Astrocyte of the cerebellum (primary cell): ENCODE measurements at regions not wholly inside any gene's neighbourhood (a gene's known extent, or its start where the extent isn't known, plus 50 kb on each side); places are given as distances from the start of the nearest gene placed in this dataset.

Experiments used
- DNase-seq: peaks from one replicate; pipeline ENCODE4 v3.0.0-alpha.2; 2011; ENCODE audit warnings: low read depth
- H3K4me3 ChIP-seq: 2 replicates; pipeline ENCODE4 v1.5.1; 2011; ENCODE audit warnings: mild to moderate bottlenecking, low read depth, low read length, moderate library complexity
- in situ Hi-C: cut with HindIII; loops from 2 replicates; pipeline ENCODE4 v1.10.0; 2017; ENCODE audit warnings: low sequenced_read_pairs
- TF ChIP-seq, protein P1 (sequence below): IDR thresholded peaks from 2 replicates; pipeline ENCODE4 v1.5.1; 2012; ENCODE audit warnings: low read length, low read depth, moderate library complexity, mild to moderate bottlenecking; ENCODE audit errors: missing control alignments

DNA sequence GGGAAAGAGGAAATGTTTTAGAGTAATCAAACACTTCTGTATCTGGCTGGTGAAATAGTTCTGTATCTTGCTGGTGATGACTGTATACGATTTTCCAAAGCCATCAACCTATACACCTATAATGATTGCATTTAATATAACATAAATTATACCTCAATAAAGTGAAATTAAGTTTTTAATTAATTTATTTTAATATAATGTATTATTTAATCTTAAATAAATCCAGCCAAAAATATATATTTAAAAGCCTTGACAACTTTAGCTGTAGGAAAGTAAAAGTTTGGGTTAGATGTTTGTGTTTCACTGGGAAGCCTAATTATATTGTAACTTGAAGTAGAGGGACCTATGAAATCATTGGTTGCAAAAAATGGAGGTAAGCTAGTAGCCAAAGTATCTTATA is 654.8 kb upstream of the MIS18BP1 start:
- no peak overlapping the region for H3K4me3 ChIP-seq
- TF ChIP-seq, protein P1, sequence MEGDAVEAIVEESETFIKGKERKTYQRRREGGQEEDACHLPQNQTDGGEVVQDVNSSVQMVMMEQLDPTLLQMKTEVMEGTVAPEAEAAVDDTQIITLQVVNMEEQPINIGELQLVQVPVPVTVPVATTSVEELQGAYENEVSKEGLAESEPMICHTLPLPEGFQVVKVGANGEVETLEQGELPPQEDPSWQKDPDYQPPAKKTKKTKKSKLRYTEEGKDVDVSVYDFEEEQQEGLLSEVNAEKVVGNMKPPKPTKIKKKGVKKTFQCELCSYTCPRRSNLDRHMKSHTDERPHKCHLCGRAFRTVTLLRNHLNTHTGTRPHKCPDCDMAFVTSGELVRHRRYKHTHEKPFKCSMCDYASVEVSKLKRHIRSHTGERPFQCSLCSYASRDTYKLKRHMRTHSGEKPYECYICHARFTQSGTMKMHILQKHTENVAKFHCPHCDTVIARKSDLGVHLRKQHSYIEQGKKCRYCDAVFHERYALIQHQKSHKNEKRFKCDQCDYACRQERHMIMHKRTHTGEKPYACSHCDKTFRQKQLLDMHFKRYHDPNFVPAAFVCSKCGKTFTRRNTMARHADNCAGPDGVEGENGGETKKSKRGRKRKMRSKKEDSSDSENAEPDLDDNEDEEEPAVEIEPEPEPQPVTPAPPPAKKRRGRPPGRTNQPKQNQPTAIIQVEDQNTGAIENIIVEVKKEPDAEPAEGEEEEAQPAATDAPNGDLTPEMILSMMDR = no peak
- DNase-seq = no peak
- in situ Hi-C loops = no loop called here

DNA sequence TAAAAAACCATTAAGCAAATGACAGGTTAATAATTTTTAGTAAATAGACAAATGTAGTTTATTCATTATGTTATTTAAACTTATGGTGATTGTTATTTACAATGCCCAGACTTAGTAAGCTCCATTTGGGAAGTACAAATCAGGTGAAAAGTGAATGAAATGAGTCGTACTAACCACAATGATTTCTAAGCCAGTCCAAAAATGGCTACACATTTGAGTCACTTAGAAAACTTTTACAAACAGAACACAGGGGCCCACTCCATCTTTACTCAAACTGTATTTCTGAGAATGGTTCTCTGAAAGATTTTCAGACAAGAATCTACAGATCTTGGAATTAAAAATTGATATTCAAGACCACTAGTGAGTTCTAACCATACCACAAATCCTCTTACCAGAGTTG is 653.3 kb upstream of the MIS18BP1 start:
- TF ChIP-seq, protein P1 = no peak
- H3K4me3 ChIP-seq = no peak overlapping the region
- in situ Hi-C loops = no loop called here
- no peak for DNase-seq

DNA sequence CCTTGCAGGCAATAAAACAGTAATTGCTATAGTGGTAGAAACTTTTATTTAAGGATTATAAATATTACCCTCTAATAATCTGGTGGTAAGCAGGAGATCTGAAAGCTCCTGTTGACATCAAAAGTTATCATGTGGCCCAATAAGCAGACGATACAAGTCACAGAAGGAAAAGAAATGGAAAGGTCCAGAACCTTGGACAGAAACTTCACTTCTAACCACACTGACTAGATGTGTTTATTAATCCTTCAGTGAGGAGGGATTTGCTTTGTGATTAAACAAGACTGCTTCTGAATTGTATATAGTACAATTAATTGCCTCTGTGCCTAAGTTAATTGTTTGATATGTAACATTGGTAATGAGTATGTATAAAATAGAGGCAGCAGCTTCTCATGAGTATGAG is 652.7 kb upstream of the MIS18BP1 start:
- in situ Hi-C loops = no loop called here

DNA sequence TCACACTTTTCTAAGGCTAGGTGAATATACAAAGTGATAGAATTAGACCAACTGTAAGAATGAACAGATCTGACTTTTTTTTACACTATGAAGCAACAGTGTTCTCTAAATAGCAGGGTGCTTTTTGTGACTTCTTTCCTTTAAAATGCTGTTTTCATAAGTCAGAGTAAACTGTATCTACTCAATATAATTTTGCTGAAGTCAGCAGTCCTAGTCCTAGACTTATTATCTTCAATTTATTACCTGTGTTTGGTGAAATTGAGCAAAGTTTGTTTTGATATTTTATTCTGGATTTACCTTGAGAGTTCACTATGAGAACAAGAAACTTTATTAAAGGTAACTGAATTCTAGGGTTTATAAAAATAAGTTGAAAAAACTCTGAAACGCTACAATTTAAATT is 651.3 kb upstream of the MIS18BP1 start:
- in situ Hi-C loops = no loop called here

More for the DNA sequence above, 652.7 kb upstream of the MIS18BP1 start:
- TF ChIP-seq, protein P1 = no peak
- DNase-seq = no peak
- H3K4me3 ChIP-seq = no peak overlapping the region

DNA sequence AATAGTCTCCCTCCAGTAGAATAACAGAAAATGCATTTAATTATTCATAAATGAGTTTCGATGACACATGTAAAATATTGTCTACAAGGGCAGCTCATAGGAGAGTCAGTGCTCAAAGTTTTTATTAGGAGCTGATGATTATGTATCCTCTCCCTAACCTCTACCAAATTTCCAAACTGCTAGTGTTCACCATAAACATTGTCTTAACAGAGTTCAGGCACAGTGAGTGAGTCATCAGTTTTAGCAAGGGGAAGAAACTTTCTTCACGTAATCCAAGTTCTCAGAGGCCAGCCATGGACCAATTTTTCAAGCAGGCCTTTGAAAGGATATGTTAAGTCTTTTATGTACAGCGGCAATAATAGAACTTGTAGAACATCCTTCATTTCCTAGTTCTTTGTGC is 649.2 kb upstream of the MIS18BP1 start:
- no peak for DNase-seq
- TF ChIP-seq, protein P1 = no peak
- H3K4me3 ChIP-seq = no peak overlapping the region
- in situ Hi-C loops = no loop called here

More for the DNA sequence above, 651.3 kb upstream of the MIS18BP1 start:
- DNase-seq = no peak
- TF ChIP-seq, protein P1 = no peak
- no peak overlapping the region for H3K4me3 ChIP-seq

DNA sequence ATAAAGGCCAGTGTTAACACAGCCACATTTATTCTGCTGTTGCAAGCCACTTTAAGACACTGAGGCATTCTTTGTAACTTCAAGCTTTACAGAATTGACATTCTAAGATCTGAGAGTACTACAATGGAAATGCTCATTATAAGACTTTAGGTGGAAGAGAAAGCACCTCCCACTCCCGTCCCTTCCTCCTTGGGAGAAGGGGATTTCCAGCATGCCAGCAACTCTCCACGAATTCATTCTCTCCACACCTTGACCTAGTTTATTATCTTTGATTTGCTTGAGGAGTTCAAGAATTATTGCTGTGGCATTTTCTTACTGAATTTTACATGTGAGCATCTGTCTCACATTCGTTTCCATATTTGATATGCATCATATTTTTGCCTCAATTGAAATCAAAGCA is 644.4 kb upstream of the MIS18BP1 start:
- DNase-seq = no peak
- in situ Hi-C loops = no loop called here
- no peak overlapping the region for H3K4me3 ChIP-seq
- TF ChIP-seq, protein P1 = no peak

DNA sequence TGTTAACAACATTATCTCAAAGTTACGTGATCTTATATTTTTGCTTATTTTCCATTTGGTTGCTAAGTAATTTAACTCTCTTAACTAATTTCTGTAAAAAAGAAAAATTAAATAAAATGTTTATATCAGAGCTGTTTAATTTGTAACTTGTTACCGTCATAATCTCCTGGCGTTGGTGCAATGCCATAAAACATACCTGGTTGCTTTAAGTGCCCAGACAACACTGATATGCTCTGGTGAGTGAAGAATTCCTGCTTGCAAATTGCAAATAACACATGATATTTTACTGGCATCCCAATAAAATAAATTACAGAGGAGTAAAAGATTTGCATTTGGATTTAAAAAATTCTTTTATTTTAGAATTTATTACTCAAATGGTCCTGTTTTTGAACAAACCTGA is 640.1 kb upstream of the MIS18BP1 start:
- no peak overlapping the region for H3K4me3 ChIP-seq
- in situ Hi-C loops = no loop called here
- no peak for DNase-seq
- TF ChIP-seq, protein P1 = no peak
